T-helper 1 cell treated with Interleukin-12 subunit alpha and Interleukin-12 subunit beta and Interleukin-4 antibody, amounts not matched to agents 30 ng/mL and 1 ng/mL, for 36 hours (primary cell): ENCODE measurements at regions not wholly inside any gene's neighbourhood (a gene's known extent, or its start where the extent isn't known, plus 50 kb on each side); places are given as distances from the start of the nearest gene placed in this dataset.

Experiments used
- intact Hi-C: fragments of 100-400 bp; cut with micrococcal nuclease; formaldehyde crosslinking; loops from one replicate; pipeline ENCODE4 v1.15.1; 2024

DNA sequence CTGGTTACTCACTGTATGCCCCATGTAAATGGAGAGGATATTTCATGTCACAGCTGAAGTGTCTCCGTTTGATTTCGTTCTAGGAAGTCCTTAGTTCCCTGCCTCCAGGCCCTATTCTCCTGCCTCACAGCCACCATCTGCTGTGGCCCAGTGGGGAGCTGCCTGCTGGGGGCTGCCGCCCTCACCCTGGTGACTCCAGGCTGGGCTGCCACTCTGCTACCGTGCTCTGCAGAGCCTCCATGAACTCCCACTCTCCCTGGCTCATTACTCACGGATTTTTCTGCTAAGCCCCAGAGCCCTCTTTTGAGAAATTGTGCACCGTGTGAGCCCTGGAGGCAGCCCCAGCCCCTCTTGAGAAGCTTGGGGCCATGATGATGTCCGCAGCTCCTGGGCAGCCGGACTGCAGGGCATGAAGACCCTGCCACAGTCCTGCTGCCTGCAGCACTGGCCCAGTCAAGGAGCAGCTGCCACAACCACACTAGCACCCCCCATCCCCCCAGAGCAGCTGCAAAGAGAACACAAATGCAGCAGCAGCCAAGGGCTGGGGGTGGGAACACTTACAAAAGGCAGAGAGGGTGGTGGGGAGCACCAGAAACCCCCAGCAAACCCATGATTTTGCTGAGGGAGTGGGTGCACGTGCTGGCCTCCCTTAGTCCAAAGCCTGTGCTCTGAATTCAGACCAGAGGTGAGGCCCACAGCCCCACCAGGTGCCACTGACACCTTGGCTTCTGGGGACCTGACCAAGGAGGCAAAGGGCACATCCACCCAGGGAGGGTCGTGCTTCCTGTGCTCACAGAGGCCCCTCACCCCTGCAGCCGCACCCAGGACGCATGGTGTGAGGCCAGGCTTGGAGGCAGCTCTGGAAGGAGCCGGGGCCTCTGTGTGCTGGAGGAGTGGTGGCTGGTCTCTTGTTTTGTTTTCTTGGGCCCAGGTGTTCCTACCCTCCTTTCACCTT, 270.2 kb upstream of the RAB6C start:
- intact Hi-C loops = no loop called here

DNA sequence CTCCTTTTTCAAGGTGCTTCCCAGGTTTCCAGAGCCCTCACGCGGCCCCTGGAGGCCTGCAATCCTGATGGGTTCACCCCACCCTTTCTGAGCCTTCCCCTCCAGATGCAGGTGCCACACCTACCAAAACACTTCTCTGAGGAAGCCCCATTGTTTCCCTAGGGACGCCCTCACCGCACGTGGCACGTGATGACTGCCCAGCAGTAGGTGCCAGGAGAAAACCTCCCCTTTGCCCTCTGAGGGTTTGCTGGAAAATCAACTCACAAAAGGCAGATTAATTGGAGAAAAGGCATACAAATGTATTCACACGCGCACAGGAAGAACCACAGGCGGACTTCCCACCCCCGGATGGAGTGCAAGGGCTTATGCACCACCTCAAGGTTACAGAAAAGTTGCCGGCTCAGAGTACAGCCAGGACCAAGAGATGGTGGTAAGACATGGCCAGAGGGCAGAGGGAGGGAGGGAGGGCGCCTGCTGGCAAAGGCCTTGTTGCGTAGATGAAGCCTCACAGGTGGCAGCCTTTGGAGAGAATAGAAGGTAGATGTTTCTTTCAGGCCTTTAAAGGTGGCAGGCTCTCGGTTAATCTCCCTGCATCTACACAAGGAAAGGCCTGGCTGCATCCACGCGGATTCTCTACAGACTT, 269.4 kb upstream of the RAB6C start:
- intact Hi-C loops = no loop called here

DNA sequence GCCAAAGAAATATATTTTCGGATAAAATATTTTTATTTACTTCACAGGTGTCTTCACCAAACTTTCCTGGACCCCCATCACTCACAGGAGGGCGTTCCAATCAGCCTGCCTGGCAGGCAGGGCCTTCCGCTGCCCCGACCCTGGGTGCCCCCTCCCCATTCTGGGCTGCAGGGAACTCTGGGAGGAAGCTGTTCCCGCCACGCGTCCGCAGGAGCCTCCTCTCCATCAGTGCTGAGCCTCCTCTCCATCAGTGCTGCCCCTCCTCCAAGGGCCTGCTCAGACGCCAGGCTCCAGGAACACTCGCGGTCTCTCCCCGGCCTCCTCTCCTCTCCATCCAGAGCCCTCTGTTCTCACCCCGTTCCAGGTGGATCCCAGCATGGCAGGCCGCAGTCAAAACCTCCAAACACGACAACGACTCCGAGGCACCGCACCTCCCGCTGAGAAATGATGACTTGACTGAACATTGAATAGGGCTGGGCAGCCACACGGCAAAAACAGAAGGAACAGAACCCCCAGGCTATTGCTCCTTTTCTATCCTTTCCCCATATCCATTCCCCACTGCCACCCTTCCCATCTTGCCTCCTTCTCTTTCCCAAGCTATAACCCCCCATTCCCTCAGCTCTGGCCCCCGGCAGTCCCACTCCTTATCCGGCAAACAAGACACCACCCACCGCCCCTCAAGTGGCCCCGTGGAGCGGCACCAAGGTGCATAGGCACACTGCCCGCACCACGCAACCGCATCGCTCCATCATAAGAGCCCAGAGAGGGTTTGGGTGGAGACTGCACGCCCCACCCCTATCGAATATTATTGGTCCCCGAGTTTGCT, 268.6 kb upstream of the RAB6C start:
- intact Hi-C loops = no loop called here

DNA sequence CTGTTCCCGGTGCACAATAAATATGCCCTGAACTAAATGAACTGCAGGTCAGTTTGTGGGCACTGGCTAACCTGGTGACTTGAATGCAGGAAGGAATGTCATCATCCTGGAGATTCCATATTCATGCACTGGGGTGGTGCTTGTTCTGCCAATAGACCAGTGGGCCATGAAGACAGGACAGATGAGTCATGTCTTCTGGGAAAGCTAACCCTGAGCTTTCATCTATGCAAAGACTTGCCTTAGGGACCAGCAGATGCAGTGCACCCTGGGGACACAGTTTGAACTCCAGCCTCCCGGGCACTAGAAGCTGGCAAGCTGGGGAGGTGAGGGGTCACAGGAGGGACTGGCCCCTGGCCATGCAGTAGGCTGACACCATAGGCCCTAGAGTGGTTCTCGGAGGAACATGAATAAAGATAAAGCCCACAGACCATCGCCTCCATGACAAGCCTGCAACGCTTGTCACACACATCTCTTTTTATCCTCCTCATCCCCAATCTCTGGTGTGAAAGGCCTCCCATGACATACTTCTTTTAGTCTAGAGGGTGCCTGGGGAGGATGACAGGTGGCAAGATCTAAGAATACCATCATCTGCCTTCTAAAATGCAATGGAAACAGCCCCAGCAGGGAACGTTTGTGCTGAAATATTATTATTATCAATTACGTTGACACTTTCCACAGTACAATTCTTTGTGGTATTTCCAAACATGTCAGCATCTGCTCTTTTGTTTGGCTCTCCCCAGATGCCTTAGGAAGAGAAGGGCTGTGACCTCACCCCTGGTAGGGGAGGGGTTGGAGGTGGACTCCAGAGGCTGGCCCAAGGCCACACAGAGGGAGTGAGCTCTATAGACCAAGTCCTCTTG, 267.4 kb upstream of the RAB6C start:
- intact Hi-C loops = no loop called here

DNA sequence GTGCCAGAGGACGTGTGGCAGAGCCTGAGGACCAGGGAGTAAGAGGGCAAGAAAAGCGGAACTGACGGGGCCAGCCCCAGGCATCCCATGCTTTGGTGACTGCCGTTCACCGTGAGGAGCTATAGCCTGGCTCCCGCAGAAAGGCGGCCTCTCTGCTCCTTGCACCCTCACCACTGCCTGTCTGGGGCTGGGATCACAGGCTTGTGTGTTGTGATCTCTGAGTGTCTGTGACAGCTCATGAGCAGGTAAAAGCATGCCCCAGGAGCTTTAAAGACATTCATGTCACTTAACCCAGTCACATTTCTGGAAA, 266.8 kb upstream of the RAB6C start:
- intact Hi-C loops = no loop called here

DNA sequence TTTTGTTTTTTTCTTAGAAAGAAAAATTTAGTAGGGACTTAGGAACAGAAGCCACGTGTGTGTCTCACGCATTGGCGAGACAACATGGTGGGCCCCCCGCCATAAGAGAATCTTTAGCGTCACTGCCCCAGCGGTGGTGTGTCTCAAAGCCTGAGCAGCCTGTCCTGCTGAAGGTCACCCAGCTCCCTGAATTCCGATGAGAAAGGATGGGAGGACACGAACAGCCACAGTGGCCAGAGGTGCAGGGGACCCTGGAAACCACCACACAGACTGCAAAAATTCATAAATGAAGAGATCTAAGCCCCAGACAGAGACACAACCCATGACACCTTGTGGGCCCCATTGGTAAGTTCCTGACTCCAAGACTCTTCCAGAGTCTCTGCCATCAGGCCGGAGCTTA, 266.1 kb upstream of the RAB6C start:
- intact Hi-C loops = no loop called here

DNA sequence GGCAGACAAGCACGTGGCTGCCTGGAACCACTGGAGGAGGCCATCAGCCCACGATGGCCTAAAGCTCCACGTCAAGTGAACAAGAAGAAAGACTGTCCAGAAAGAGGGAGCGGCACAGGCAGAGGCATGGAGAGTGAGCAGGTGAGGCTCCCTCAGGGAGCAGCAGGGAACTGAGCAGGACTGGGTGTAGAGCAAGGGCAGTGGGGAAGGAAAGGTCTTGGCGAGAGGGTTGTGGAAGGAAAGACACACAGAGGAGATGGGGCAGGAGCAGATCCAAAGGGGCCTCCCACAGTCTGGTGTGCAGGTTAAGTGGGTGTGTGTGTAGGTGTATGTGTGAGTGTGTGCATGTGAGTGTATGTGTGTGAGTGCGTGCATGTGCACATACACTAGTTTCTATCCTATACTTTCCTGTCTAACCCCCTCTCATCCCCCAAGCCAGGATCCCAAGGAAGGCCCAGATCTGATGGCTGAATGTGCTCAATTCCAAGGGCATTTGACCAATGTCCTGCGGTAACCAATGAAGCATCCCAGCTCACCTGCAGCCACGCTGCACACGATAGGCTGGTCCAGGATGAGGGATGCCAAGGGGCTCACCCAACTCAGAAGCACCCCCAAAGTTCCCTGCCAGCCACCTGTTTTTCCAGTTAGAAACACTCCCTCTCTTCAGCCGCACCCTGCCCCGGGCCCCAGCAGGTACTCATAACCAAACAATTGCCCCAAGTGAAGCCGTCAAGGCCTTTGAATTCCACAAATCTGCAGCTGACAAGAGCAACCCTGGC, 262.5 kb upstream of the RAB6C start:
- intact Hi-C loops = no loop called here

DNA sequence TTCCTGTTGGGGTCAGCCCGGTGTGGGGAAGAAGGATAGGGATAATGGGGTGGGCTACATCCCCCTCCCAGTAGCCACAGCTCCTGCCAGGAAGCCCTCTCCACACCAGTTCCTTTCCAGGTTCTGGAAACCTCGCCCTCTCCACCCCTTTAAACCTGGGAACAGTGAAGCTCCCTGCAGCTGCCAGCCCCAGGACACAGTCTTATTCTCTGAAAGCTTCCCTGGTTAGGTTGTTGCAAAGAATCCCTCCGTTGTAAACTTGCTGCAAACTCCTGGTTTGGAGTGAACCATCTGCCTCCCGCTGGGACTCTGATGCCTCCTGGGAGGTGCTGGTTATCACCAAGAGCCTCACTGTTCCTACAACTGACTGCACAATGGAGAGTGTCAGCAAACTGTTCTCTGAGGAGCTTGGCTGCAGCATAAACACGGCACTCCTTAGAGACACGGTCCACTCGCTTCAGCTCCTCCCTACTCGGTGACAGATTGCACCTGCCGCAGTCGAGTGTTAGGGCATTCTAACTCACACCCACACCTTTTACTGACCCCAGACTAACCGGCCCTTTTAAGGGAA, 261.8 kb upstream of the RAB6C start:
- intact Hi-C loops = no loop called here

DNA sequence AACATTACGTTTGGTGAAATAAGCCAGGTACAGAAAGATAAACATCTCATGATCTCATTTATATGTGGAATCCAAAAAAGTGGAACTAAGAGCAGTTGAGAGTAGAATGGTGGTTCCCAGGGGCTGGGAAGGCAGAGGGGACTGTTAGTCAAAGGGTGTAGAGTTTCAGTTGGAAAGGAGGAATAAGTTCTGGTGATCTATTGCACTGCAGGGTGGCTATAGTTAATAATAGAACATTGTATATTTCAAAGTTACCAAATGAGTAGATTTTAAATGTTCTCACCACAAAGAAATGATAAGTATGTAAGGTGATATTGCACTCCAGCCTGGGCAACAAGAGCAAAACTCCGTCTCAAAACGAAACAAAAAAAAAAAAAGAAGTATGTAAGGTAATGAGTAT, 260.1 kb upstream of the RAB6C start:
- intact Hi-C loops = no loop called here

DNA sequence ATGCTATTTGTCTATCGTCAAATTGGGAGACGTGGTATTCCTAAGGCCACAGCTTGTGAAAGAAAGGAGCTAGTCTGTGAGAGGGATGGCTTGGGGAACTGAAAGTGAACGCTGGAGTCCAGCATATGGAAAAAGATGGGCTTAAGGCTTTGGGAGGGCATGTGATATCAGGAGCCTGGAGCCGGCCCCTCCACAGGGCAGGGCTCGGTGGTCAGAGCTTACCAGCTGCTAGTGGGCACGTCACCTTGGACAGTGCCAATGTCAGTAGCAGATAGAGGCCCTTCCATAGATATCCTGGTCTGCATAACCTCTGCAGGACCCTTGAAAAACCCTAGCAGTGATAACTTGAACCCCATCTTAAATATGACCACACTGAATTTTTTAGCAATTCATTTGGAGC, 259.1 kb upstream of the RAB6C start:
- intact Hi-C loops = no loop called here

DNA sequence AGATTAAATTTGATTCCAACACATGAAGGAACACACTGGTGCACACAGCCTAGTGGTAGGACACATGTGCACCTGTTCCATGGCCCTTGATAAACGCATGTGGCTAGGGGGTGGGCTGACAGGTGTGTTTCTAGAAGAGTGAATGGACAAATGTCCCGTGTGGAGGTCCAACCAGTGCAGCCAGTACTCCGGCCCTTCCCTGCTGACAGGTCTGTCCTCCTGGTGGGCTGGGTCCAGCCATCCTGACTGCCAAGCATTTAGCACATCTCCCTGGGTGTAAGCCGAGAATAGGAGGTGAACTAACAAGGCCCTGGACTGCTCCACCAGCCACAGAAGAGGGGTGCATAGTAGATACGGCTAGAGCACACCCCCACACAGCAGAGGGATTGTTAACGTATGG, 258.7 kb upstream of the RAB6C start:
- intact Hi-C loops = no loop called here

DNA sequence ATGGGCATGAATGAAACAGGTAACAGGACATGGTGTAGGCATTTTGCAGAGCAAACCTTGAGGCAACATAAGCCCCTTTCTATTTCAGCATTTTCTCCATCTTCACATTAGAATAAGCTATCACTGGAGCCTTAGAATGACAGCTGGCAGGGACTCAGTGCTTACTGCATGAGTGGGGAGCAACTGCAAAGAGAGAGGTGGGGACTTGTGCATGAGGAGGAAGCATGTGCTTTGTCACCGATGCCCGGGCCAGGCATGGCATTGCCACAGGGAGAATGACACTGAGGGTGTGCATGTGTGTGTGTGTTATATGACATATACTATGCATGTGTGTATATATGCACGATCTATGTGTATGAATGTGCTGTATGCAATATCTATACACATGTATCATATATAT, 258.2 kb upstream of the RAB6C start:
- intact Hi-C loops = no loop called here

DNA sequence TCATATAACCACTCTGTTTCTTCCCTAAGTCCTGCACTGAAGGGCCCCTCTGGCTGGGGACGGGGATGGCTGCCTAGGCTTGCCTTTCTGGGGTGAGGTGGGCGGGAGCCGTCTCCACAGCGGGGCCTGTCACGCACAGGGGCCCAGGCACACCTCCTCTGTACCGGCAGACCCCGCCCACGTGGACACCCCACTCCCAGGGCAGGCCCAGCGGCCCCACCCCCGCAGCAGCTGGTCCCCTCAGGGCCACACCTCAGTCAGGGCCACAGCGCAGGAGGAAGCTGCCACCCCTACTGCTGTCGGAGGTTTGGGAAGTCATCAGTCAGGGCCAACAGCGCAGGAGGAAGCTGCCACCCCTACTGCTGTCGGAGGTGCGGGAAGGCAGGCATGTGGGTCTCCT, 257.6 kb upstream of the RAB6C start:
- intact Hi-C loops = no loop called here

DNA sequence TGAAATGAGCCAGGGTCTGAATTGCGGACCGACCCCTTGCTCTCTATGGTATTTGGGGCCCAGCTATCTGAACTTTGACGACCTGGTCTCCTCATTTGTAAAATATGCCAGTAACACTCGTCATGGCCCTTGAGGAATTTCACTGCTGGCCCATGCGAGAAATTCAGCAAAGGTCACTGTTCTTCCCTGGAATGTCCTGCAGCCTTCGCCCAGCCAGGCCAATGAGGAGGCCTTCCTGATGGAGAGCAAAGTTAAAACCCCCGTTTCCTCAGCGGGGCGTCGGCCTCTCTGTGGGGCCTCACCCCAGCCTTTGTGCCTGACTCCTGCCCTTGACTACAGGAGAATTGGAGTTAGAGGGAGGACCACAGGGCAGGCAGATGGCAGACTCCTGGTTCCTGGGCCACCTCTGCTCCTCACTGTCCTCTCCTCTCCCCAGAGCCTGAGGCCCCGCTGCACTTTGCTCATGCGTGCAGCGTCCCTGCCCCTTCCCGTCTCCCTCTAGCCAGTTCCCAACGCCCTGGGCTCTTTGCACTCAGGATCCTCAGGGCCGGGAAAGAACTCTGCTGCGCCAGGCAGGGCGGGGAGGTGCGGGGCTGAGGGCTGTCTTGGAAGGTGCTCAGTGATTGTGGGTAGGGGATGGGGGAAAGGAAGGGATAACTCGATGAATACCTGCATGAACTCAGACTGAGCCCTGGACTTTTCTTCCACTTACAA, 257.0 kb upstream of the RAB6C start:
- intact Hi-C loops = no loop called here

DNA sequence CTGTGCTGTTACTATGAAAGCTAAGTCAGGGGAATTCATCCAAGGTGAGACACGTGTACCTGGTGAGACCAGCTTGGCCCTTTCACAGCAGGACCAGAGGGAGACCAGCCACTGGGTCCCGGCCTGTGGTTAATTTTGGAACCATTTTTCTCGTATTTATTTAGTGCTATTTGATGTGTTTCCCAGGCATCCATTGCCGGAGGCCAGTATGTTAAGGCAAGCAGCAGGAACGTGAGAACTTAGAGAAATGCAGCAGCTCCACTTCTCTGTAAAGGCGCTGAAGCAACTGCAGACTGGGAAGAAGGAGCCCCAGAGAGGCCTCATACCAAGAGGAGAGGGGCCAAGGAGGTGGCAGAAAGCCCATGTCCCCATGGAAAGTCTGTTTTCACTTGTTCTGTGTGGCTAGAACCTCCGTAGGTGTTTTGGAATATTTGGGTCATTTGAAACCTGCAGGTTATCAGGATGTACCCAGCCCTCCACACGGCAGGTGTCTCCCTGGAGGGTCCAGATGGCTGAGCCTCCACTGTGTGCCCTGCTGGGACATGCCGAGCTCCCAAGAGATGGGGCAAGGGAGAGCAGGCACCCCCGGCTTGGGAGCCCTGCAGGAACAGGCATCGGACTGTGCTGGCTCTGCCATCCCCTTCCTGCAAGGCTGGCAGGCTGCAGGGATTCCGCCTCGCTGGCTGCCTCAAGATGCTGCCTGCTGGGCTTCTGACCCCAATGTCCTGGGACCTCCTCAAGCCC, 256.0 kb upstream of the RAB6C start:
- intact Hi-C loops = no loop called here

DNA sequence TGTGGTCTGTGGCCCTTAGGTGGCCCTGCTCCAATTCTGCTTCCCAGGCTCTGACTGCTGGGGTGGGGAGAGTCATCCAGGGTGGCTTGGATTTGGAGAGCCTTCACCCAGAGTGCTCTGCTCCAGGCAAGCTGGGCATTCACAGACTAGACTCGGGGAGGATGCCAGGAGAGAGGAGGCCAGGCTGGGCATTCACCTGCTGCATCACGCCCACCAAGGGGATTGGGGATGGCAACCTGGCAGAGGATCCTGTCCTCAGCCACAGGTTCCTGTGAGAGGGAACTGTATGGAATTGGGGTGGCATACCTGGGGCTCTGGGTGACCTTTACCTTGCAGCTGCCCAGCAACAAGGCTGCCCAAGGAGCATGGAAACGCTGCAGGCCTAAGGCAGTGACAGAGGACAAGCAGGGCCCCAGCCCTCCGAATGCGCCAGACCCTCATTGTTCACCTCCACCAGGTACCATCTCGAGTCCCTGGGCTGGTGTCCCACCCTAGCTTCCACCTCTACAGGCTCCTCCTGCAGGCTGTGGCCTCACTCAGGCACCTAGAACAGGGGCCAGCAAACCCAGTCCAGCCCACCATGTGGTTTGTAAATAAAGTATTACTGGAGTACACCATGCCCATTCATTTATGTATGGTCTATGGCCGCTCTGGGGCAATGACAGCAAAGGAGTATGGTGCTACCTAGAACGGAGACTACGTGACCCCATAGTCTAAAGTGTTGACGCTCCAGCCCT, 255.3 kb upstream of the RAB6C start:
- intact Hi-C loops = no loop called here

DNA sequence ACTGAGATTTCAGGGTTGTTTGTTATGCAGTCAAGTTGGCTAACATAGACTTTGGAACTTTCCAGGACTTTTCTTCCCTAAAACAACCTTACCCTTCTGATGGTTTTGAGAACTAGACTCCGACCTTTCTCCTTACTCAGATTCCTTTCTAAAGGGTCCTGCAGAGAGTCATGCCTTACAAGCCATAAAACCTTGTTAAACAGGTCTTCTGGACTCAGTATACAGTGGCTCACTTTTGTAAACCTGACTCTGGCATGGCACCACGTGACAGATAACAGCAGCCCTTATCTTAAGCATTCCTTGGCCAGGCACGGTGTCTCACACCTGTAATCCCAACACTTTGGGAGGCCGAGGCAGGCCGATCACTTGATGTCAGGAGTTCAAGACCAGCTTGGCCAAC, 253.2 kb upstream of the RAB6C start:
- intact Hi-C loops = no loop called here

DNA sequence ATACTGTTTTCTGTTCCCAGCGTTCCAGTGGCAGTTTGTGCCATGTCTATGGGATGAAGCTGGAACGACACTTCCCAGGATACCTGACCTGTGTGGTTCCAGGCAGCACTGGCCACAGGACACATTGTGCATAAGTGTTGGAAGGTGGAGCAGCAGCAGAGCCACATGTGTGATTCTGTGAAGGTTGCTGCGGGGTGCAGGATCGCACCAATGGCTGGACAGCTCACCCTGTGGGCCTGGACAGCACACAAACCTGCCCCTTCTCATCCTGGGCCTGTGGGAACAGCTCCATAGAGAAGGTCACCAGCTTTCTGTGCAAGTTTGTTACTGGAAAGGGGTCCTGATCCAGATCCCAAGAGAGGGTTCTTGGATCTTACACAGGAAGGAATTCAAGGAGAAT, 252.2 kb upstream of the RAB6C start:
- intact Hi-C loops = no loop called here
